RKO (cell line): ENCODE measurements at regions not wholly inside any gene's neighbourhood (a gene's known extent, or its start where the extent isn't known, plus 50 kb on each side); places are given as distances from the start of the nearest gene placed in this dataset.

ENCODE experiments used
- DNase-seq: peaks from one replicate; pipeline ENCODE4 v3.0.0-alpha.2; 2016; ENCODE audit warnings: low spot score

DNA sequence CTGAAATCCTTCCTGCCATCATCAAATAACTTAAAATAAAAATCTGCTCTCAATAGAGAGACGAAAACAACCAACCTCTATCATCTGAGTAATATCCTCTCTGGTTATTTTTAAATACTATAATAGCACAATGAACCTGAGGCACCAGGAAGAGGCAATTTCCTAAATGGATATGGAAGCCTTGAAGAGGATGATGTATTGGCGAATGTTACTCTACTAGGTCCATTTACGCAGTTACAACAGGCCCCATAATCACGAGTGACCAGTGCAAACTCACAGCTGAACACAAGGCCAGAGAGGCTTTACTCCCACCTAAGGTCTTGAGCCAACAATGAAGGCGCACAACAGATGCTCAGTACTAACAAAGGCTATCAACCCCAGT is 678.8 kb upstream of the NR3C2 start:
- DNase-seq, result no peak

DNA sequence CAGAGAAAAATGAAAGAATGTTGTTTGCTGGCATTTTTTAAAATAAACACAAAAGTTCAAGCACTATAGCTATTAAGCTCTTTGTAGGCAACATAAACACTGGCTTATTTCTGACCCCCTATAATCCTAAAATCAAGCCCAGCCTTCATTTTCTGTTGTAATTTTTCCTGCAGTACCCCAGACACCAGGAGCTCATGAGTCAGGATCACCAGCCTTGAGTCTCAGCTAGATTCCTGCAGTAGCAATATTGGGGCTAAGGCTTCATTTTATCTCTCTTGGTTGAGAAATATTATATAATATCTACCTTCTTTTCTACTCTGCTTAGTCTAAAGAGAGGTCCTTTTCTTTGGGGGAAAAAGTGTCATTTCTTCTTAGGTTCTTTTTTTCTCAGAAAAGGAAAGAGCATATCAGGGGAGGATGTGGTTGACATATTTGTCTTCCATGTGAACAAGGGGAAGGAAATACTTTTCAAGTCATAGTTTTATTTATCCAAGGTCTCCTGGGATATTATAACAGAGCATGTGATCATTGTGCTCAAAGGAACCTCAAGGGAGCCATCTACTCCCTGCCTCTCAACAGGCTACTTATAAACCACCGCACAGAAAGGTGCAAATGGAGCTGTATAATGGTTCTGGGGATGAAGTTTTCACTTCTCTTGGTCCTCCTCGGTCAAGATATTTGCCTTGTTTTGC is 678.3 kb upstream of the NR3C2 start:
- DNase-seq, result no peak

DNA sequence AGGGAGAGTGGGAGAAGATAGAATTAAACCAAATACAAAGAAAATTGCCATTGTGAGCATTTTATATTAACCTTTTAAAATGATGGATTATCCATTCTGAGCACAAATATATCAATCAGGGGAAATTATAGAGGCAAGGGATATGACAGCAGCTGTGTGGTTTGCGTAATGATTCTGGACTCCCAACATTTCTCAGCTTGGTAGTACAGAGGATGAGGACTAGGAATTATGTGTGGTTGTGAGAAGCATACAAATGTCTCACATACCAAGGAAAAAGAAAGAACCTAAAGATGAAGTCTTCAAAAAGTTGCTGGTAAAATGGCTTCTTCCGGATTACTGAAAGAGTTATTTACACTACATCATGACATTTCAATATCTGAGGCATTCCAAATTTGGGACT is 674.6 kb upstream of the NR3C2 start:
- no peak for DNase-seq

DNA sequence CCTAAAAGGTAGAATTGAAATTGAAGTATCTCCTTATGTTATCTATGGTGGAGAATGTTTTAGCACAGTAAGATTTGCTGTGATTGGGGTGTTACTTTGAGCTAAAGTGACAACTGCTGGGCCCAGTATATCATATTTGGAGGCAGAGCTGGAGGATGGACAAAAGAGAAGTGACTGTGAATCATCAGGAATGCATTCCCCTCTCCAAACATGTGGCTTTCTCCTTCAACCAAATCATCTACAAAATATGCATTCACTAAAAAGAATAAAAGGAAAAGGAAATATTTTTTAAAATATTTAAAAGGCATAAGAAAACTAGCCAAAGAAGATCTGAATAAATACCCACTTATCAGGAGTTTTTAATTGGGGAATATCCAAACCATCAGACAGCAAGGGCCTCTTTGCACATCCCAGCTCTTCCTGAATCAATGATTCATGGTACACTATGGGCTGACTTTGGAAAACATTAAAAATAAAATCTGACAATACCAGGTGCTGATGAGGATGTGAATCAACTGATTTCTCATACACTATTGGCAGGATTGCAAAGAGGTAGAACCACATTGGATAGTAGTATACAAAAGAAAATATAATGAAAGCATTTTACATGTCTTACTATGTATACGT is 671.7 kb upstream of the NR3C2 start:
- DNase-seq, result no peak

DNA sequence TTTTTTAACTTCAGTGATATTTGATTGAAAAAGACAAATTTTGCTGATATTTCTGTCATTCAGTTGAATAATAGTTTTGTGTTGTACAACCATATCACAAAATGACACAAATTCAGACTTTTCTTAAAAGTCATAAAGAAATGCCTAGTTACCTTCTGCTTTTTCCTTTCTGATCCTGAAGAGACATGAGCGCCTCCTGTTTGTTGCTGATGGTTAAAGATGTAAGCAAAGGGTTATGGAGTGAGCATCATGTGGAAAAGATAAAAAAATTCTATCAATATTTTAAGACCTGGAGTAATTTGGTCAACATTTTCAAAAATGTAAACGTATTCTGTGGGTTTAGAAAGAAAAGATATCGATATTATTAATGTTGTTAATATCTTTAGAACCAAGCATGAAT is 669.9 kb upstream of the NR3C2 start:
- no peak for DNase-seq

DNA sequence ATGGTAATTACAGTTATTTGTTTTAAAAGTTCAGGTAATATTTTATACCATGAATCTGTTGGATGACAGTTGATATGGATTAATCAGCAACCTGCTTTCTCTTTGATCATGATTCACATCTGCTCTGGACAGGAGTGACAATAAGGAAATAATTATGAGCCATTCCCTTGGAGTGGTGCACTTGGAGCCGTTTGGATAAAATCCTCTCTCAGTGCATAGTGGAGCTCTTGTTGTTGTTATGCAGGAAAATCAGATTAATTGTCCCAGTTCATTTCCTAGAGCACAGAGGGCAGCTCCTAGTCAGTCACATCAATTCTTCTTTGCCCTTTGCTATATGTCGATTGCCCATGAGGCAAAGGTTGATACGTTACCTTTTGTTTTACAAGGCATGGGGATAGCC is 668.3 kb upstream of the NR3C2 start:
- no peak for DNase-seq

DNA sequence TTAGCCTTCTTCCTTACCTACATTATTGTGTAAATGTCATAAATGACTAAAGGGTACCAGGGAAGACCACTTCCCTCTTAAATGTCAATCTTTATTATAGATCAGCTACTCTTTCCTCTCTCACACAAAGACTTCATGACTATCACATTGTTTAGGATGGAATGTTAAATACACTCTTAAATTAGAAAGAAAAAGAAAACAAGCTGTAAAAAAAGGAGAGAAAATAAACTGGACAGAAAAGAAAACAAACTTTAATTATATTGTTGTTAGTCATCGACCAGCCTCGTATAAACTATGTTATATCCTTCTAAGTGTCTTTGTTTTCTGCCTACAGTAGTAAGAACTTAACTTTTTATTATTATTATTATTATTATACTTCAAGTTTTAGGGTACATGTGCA is 666.4 kb upstream of the NR3C2 start:
- no peak for DNase-seq

DNA sequence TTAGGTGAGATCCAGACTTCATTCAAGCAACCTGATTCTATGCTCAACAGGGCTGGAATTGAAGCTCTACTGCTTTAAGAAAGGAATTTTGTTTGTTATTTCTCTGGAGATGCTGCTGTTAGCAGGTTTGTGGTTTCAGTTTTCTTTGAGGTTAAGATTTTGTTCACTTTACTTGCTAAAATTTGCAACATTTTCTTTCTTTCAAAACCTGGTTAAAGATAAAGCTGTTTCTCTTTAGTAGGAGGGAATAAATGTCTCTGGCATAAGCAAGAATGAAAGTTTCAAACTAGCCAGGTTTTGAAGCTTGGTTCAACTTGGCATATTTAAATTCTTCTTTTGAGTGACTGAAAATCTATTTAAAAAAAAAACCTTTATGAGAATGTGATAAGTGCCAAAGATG is 660.6 kb upstream of the NR3C2 start:
- no peak for DNase-seq

DNA sequence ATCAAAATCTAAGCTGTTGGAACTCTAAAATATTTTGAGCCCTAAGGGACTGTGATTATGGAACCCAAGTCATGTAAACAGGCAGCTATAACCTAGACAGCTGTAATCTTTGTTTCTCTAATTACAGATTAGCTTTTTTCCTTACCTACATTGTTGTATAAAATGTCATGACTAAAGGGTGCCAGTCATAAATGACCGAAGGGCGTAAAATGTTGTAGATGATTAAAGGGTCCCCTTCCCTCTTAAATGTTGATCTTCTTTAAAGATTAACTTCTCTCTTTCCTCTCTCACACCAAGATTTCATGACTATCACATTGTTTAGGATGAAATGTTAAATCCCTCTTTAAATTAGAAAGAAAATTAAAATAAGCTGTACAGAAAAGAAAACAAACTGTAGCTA is 659.4 kb upstream of the NR3C2 start:
- no peak for DNase-seq

DNA sequence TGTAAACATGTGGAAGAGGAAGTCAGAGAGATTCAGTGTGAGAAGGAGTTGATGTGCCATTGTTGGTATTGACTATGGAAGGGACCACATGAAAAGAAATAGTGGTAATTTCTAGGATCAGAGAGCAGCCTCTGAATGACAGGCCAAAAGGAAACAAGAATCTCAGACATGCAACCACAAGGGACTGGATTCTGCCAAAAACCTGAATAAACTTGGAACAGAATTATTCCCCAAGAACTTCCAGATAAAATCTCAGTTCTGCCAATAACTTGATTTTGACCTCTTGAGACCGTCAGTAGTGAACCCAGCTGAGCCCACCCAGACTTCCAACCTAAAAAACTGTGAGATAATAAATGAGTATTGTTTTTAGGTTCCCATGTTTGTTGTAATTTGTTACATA is 653.6 kb upstream of the NR3C2 start:
- no peak for DNase-seq

DNA sequence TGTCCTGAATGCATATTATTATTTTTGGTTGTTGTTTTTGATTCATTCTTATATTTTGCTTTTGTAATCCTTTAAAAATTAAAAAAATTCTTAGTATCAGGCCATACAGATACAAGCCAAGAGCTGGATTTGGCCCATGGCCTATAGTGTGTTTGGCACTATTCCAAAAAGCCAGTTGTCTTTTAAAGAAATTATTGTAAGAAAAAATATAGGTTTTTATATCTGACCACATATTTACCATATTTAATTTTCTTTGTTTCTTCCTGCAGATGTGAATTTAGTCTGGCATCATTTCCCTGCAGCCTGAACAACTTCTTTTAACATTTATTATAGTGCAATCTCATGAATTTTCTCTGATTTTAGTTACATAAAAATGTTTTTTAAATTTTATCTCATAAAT is 652.8 kb upstream of the NR3C2 start:
- DNase-seq, result no peak

DNA sequence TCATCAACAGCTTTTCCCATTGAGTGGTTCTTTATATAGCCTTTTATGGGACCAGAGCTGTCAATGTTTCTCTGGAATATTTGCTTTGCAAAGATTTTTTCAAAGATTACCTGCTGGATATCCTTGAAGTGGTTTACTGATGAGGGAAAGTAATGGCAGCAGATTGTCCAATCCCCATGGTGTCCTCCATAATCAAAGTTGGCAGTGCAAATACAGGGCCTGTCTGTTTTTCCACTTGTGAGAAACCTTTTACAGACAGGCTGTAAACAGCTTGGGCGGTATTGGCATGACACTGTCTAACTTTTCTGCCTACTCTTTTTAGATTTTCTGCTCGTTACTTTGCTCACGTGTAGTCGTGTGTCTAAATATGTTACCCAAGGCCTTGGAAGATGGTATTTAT is 641.9 kb upstream of the NR3C2 start:
- no peak for DNase-seq

DNA sequence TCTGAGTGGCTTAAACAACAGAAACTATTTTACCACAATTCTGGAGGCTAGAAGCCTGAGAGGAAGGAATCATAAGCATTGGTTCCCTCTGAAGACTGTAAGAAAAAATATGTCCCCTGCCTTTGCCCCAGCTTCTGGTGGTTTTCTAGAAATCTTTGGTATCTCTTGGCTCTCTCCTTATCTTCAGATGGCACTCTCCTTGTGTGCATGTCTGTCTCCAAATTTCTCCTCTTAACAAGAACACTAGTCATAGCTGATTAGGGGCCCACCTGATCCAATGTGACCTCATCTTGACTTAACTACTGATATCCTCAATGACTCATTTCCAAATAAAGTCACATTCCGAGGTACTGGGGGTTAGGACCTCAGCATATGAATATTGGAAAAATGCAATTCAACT is 635.0 kb upstream of the NR3C2 start:
- no peak for DNase-seq

DNA sequence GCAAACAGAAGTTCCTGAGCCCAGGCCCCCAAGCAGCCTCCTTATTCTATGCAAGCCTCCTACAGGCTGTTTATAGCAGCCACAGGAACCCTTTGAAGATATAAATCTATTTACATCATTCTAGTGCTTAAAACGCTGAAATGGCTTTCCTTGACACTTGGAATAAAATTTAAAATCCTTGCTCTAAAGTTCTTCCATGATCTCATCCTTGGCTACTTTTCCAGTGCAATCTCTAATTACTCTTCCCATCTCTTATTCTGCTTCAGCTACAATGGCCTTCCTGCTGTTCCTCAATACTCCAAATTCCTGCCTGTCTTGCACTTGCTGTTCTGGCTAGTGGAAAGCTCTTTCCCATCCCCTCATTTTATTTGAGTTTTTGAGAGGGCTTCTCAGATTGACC is 634.2 kb upstream of the NR3C2 start:
- no peak for DNase-seq

DNA sequence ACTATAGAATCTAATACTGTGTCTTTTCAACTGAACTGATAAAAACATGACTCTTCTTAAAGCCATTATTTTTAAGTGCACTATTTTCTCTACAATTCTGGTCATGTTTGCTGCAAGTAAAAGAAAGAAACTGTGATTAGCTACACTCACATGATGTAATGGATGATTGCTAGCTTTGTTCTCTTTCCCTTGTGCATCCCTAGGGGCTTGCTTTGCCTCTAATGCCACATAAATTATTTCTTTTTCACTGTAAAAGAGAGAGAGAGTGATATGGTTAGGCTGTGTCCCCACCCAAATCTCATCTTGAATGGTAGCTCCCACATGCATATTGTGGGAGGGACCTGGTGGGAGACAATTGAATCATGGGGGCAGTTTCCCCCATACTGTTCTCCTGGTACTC is 630.2 kb upstream of the NR3C2 start:
- DNase-seq, result no peak

DNA sequence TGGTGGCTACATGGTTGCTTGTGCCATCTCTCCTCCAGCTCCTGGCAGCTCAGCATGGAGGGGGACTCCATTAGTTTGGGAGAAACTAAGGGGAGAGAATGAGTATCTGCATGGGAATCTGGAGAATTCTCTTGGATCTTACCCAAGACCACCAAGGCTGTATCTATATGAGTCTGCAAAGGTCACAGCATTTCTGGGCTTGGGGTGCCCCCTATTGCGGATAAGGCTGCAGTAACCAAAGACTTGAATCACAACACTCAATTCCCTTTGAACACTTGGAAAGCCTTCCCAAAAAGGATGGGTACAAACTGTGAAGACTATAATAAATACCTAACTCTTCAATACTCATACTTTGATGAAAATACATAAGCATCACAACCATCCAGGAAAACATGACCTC is 623.5 kb upstream of the NR3C2 start:
- no peak for DNase-seq

DNA sequence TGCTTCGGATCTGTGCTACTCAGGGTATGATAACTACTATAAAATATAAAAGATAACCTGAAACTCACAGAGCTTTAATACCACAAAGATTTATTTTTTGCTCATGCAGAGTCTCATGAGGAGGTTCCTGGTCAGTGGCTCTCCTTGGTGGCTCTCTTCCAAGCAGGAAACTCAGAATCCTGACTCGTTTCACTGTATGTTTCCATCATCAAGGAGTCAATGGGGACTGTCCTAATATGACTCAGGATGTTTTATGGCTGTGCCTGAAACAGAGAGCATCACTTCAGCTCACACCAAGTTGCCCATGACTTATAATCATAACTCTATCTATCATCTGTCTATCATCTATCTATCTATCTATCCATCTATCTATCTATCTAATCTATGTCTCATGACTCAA is 620.8 kb upstream of the NR3C2 start:
- no peak for DNase-seq

DNA sequence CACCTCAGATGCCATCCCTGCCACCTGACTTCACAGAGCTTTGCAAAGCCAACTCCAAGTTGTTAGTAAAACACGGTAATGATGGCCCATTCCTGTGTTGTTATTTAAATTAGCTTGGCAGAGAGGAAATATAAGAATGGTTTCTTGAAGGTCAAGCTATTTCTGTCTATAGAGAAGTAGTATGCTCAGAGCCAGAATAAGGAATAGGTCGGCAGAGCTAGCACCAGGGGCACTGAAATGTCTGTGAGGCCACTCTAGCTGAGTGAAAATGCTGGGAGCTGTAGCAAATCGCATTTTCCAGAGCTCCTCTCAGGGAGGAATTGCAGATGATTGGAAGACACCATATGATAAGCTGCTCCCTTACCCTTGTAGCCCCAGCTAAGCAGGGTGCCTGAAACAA is 615.4 kb upstream of the NR3C2 start:
- no peak for DNase-seq

DNA sequence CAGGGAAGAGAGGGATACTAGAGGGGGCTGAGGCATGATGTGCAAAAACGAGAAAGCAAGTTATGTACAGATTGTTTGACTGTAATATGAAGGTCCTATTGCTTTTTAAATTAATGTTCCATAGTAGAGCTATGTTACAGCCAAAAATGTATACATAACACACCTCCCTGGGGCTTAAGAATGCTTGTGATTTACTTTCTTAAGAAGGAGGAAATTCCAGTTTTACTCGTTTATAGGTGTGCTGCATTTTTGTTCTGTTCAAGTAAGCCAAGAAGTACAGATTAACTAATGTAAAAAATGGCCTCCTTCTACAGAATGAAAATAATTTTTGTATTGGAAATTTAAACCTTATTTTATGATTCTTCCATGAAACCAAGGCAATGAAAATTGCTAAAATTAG is 614.4 kb upstream of the NR3C2 start:
- DNase-seq, result no peak

DNA sequence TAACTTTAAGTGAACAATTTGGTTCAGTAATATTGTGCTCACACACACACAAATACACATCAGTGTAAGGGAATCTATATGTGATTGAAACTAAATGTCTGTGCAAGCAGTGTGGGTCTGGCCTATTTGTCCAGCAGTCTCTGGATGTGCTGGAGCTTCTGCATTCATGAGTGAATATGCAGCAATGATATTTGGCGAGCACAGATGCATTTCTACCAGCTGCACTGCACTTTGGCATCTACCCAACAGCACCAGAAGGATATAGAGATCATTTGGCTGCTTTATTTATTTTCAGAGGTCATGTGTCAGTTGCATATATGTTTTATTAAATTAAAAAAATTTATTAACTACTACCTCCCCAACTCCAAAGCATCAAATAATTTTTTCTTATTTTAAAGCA is 613.4 kb upstream of the NR3C2 start:
- DNase-seq, result no peak

DNA sequence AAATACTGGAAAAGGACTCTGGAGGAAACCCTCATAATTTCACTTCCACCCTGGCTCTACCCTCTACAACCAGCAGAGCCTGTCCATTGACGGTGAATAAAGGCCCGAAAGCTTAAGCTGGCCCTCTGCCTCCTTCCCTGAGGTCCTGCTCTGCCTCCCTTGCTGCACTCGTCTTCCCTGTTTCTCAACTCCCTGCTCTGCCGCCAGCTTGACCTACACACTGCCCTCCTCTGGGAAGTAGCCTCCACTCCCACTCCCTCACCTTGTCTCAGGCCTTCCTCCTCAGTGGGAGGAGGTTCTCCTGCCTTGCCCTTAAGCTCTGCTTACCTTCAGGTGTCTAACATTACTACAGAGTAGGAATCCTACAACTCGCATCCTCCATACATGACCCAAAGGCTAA is 608.6 kb upstream of the NR3C2 start:
- DNase-seq, result no peak

DNA sequence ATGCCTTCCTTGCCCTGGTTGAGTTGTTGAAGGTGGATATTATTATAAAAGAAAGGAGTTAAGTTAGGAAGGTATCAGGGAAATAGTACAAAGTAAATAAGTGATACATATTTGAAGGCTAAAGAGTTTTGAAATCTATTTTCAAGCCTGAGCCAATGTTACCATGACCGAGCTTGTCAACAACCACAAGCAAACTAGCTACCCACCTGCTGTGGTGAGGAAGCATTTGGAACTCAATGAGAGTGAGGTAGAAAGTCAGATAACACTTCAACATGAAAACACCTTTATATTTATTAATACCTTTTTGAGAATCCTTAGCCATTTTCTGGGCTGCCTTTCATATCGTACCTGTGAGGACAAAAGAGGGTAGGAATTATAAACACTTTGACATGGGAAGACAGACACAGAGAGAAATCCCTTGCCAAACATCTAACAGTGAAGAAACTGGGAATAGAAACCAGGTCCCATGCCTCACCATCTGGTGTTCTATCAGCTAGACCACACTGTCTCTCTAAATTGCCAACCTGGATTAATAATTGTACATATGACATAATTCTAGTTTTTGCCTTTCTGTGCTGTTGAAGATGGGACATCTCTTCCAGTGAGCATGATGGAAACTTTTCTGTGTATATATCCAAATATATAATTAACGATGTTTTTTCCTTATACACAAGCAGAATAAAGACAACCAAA is 606.4 kb upstream of the NR3C2 start:
- DNase-seq, result no peak

DNA sequence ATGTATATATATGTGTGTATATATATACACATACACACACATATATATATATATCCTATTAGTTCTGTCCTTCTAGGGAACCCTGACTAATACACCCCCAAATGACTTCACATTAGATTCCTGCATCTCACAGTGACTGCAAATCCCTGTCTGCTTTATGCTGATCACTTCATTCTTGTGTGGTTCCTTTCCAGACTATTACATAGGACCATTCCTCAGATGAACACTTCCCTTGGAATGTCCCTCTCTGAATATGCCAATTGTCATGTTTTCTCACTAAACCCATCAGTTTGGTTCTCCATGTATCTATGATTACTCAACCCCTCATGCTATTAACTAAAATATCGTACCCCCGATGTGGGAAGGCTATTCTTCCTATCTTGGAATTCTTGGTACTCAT is 605.2 kb upstream of the NR3C2 start:
- no peak for DNase-seq

DNA sequence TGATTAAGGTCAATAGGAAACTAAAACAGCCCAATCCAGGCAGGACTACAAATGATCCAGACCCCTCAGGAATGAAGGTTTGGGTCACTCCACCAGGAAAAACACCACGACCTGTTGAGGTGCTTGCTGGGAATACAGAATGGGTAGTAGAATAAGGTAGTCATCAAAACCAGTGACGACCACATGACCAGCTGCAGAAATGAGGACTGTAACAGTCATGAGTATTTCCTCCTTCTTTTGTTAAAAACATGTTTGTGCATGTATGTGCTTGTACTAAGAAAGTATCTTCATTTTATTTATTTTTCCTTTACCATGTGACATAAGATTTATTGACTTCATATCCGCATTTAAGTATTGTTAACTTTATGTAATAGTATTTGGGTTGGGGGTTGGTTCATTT is 603.5 kb upstream of the NR3C2 start:
- DNase-seq, result no peak
